Fibroblast of lung (primary cell): ENCODE measurements at regions not wholly inside any gene's neighbourhood (a gene's known extent, or its start where the extent isn't known, plus 50 kb on each side); places are given as distances from the start of the nearest gene placed in this dataset.
A peak's percentile ranks its signal among the peaks of the same experiment; 100 is the strongest.

Source experiments
- DNase-seq, 2 donors: peaks; one replicate each; pipeline versions ENCODE4 v3.0.0 to v3.0.0-alpha.2; 2010; ENCODE audit warnings: low read depth in 2 of 2
- H2AFZ ChIP-seq: 2 replicates; pipeline ENCODE4 v1.5.1; 2012; ENCODE audit warnings: low read length, control low read depth, inconsistent platforms
- H3K27ac ChIP-seq: 2 replicates; pipeline ENCODE4 v1.5.1; 2011; ENCODE audit warnings: low read length, control low read depth; ENCODE audit not compliant: insufficient read depth
- H3K27me3 ChIP-seq: 2 replicates; pipeline ENCODE4 v1.5.1; 2011; ENCODE audit warnings: mild to moderate bottlenecking, low read length; ENCODE audit not compliant: control insufficient read depth, insufficient read depth
- H3K36me3 ChIP-seq: 2 replicates; pipeline ENCODE4 v1.5.1; 2011; ENCODE audit warnings: low read length; ENCODE audit not compliant: control insufficient read depth, insufficient read depth
- H3K4me1 ChIP-seq: 2 replicates; pipeline ENCODE4 v1.5.1; 2011; ENCODE audit warnings: low read length; ENCODE audit not compliant: control insufficient read depth, insufficient read depth; ENCODE audit errors: extremely low read depth
- H3K4me2 ChIP-seq: 2 replicates; pipeline ENCODE4 v1.5.1; 2011; ENCODE audit warnings: low read length, control low read depth; ENCODE audit not compliant: insufficient read depth; ENCODE audit errors: extremely low read depth
- H3K4me3 ChIP-seq, 4 experiments: fragments of 200-600 bp in 1 of 4; sonication (generic) in 1 of 4; replicated peaks in 1 of 4; 2 replicates each; pipeline ENCODE4 v1.5.1; 2011 to 2016; ENCODE audit warnings: low read length in 4 of 4, low read depth in 3 of 4, mild to moderate bottlenecking in 3 of 4, control low read depth in 2 of 4, inconsistent platforms in 1 of 4, mixed read lengths in 1 of 4; ENCODE audit not compliant: insufficient read depth in 1 of 4; ENCODE audit errors: control extremely low read depth in 1 of 4
- H3K79me2 ChIP-seq: 2 replicates; pipeline ENCODE4 v1.5.1; 2012; ENCODE audit warnings: mild to moderate bottlenecking, low read length, inconsistent platforms; ENCODE audit not compliant: control insufficient read depth, insufficient read depth
- H3K9ac ChIP-seq: 2 replicates; pipeline ENCODE4 v1.5.1; 2011; ENCODE audit warnings: mild to moderate bottlenecking, low read length, control low read depth; ENCODE audit not compliant: insufficient read depth
- H3K9me3 ChIP-seq: 2 replicates; pipeline ENCODE4 v1.5.1; 2012; ENCODE audit warnings: low read depth, low read length; ENCODE audit not compliant: control insufficient read depth, insufficient read depth
- H4K20me1 ChIP-seq: 2 replicates; pipeline ENCODE4 v1.5.1; 2011; ENCODE audit warnings: low read length; ENCODE audit not compliant: control insufficient read depth, insufficient read depth; ENCODE audit errors: extremely low read depth
- EZH2 ChIP-seq: IDR thresholded peaks from 2 replicates; pipeline ENCODE4 v1.5.1; 2012; ENCODE audit warnings: low read length, control low read depth, mild to moderate bottlenecking; ENCODE audit errors: missing control alignments
- TF ChIP-seq, protein P1 (sequence below), 2 donors: IDR thresholded peaks in 1 of 2; conservative IDR thresholded peaks in 1 of 2; 1 replicate in 1 of 2; 2 replicates in 1 of 2; pipeline ENCODE4 v1.5.1; 2011 to 2012; ENCODE audit warnings: low read length in 2 of 2, control low read depth in 1 of 2, inconsistent platforms in 1 of 2, low read depth in 1 of 2, mild to moderate bottlenecking in 1 of 2

DNA sequence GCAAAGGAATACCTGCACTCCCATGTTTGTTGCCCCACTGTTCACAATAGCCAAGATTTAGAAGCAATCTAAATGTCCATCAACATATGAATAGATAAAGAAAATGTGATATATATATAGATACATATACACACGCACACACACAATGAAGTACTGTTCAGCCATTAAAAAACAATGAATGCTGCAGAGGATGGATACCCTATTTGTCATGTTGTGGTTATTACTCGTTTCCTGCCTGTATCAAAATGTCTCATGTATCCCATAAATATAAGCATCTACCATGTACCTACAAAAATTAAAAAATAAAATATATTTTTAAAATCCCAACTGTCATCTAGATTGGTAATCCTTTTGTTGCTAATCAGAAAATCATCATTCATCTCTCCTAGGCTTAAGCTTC, 634.8 kb upstream of the ADGRL2 start:
- no peak overlapping the region for H3K4me2 ChIP-seq
- no peak for TF ChIP-seq EZH2
- TF ChIP-seq, protein P1, sequence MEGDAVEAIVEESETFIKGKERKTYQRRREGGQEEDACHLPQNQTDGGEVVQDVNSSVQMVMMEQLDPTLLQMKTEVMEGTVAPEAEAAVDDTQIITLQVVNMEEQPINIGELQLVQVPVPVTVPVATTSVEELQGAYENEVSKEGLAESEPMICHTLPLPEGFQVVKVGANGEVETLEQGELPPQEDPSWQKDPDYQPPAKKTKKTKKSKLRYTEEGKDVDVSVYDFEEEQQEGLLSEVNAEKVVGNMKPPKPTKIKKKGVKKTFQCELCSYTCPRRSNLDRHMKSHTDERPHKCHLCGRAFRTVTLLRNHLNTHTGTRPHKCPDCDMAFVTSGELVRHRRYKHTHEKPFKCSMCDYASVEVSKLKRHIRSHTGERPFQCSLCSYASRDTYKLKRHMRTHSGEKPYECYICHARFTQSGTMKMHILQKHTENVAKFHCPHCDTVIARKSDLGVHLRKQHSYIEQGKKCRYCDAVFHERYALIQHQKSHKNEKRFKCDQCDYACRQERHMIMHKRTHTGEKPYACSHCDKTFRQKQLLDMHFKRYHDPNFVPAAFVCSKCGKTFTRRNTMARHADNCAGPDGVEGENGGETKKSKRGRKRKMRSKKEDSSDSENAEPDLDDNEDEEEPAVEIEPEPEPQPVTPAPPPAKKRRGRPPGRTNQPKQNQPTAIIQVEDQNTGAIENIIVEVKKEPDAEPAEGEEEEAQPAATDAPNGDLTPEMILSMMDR (conservative IDR thresholded peaks at IDR 0.05 in 1 of 2, IDR thresholded peaks at IDR 0.05 in 1 of 2; ENCODE audit: low read depth in 1 of 2, low read length in 2 of 2) = no peak
- no peaks in the 10 kb centered on the region for H3K36me3 ChIP-seq

DNA sequence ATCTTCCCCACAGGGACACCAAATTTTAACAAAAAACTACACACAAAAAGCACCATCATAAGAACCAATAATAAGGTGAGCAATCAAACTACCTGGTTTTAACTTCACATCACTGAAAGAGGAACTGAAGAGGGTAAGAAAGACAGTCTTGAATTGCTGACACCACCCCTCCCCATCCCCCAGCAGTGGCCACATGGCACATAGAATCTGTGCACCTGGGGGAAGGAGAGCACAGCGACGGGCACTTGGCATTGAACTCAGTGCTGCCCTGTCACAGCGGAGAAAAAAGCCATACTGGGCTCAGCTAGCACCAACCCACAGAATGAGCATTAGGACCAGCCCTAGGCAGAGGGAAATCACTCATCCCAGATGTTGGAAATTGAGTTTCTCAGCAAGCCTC, 640.0 kb upstream of the ADGRL2 start:
- Histone ChIP-seq H3K9ac (no peak overlapping the region), H3K27ac (no peak overlapping the region), H3K9me3 (no peaks in the 10 kb centered on the region), H3K4me1 (peaks cover 3% of the 10 kb centered on the region), H4K20me1 (no peaks in the 10 kb centered on the region), H3K4me2 (no peak overlapping the region), H3K4me3 (no peak overlapping the region), H3K36me3 (no peaks in the 10 kb centered on the region), H3K79me2 (no peaks in the 10 kb centered on the region), H2AFZ (no peak overlapping the region), H3K27me3 (no peaks in the 10 kb centered on the region)
- TF ChIP-seq, protein P1 (conservative IDR thresholded peaks at IDR 0.05 in 1 of 2, IDR thresholded peaks at IDR 0.05 in 1 of 2; ENCODE audit: low read depth in 1 of 2, low read length in 2 of 2) = no peak
- no peak for TF ChIP-seq EZH2
- no peak for DNase-seq

More for the DNA sequence above, 634.8 kb upstream of the ADGRL2 start:
- Histone ChIP-seq H2AFZ (no peak overlapping the region), H3K27ac (no peak overlapping the region), H3K9ac (no peak overlapping the region), H3K4me3 (no peak overlapping the region), H4K20me1 (no peaks in the 10 kb centered on the region), H3K79me2 (no peaks in the 10 kb centered on the region), H3K27me3 (no peaks in the 10 kb centered on the region), H3K9me3 (no peaks in the 10 kb centered on the region), H3K4me1 (no peaks in the 10 kb centered on the region)
- DNase-seq = no peak

DNA sequence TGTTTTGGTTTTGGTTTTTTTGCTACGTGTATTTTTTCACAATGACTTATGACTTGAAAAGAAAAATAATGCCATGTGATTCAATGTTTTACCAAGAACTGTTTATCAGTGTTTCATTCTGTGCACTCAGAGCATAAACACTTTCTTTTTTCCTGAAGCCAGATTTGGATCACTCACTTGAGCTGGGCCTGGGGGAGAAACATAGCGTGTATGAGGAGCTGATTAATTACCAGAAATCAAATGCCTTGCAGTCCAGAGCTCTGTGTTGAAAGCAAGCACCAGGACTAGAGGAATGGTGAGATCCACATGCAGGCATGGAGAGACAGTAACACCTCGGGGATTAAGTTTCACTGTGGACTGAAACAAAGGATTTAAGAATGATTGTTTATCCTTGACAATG, 642.1 kb upstream of the ADGRL2 start:
- Histone ChIP-seq H3K9ac (no peak overlapping the region), H2AFZ (peak overlapping the region; percentile 29), H3K27ac (no peak overlapping the region), H3K79me2 (no peaks in the 10 kb centered on the region), H3K9me3 (no peaks in the 10 kb centered on the region), H4K20me1 (no peaks in the 10 kb centered on the region), H3K4me2 (peak overlapping the region; percentile 70), H3K36me3 (no peaks in the 10 kb centered on the region), H3K4me3 (peak overlapping the region in 3 of 4 experiments; percentile 3 to 25 (median 12)), H3K4me1 (peaks cover 3% of the 10 kb centered on the region), H3K27me3 (no peaks in the 10 kb centered on the region)
- TF ChIP-seq, protein P1 (conservative IDR thresholded peaks at IDR 0.05 in 1 of 2, IDR thresholded peaks at IDR 0.05 in 1 of 2; ENCODE audit: low read depth in 1 of 2, low read length in 2 of 2) = no peak
- no peak for TF ChIP-seq EZH2
- peak; percentile 62 to 63 for DNase-seq
